WTC11 (cell line): ENCODE measurements at regions not wholly inside any gene's neighbourhood (a gene's known extent, or its start where the extent isn't known, plus 50 kb on each side); places are given as distances from the start of the nearest gene placed in this dataset.

Source experiments
- CTCF ChIP-seq: fragments of 200-600 bp; IDR thresholded peaks from 2 replicates; pipeline ENCODE4 v1.8.0; 2022; ENCODE audit warnings: antibody characterized with exemption
- GABPB1 ChIP-seq: sonication (generic); formaldehyde crosslinking; IDR thresholded peaks from 2 replicates; pipeline ENCODE4 v1.8.1; 2023; ENCODE audit warnings: mild to moderate bottlenecking, missing genetic modification reagents
- NFYB ChIP-seq: sonication (generic); formaldehyde crosslinking; conservative IDR thresholded peaks from 2 replicates; pipeline ENCODE4 v1.8.0; 2022; ENCODE audit warnings: low read depth, missing genetic modification reagents
- TEAD4 ChIP-seq: sonication (generic); formaldehyde crosslinking; IDR thresholded peaks from 2 replicates; pipeline ENCODE4 v1.8.0; 2022; ENCODE audit warnings: mild to moderate bottlenecking, missing genetic modification reagents

- TF ChIP-seq GABPB1 (CRISPR knock-in tag) (no peak), CTCF (no peak), NFYB (no peak), TEAD4 (CRISPR knock-in tag) (no peak)
Measured at GRCh38 chr18:47403949-47404348, 152.5 kb upstream of the SKOR2 start.
